CD14-positive monocyte (primary cell): ENCODE measurements at regions not wholly inside any gene's neighbourhood (a gene's known extent, or its start where the extent isn't known, plus 50 kb on each side); places are given as distances from the start of the nearest gene placed in this dataset.

Experiments
- DNase-seq, 3 donors: peaks; one replicate each; pipeline ENCODE4 v3.0.0-alpha.2; 2011 to 2022
- H2AFZ ChIP-seq: 2 replicates; pipeline ENCODE4 v1.6.0; 2012; ENCODE audit warnings: mild to moderate bottlenecking, low read depth, low read length, inconsistent platforms; ENCODE audit not compliant: insufficient read depth, poor library complexity, severe bottlenecking
- H3K27ac ChIP-seq, 2 donors: 1 replicate in 1 of 2; 2 replicates in 1 of 2; pipeline ENCODE4 v1.5.1; 2012 to 2013; ENCODE audit warnings: low read length in 2 of 2, control low read depth in 1 of 2, inconsistent platforms in 1 of 2, low read depth in 1 of 2, mild to moderate bottlenecking in 1 of 2
- H3K27me3 ChIP-seq, 2 donors: one replicate each; pipeline versions ENCODE4 v1.6.0 to v1.6.1; 2011 to 2013; ENCODE audit warnings: low read length in 2 of 2; ENCODE audit not compliant: control insufficient read depth in 2 of 2, insufficient read depth in 2 of 2
- H3K36me3 ChIP-seq, 2 donors: replicated peaks in 1 of 2; 1 replicate in 1 of 2; 2 replicates in 1 of 2; pipeline versions ENCODE4 v1.5.1 to v1.6.1; 2012 to 2013; ENCODE audit warnings: low read length in 2 of 2, control low read depth in 1 of 2, inconsistent platforms in 1 of 2, mild to moderate bottlenecking in 1 of 2; ENCODE audit not compliant: insufficient read depth in 2 of 2, control insufficient read depth in 1 of 2
- H3K4me1 ChIP-seq, 2 donors: 1 replicate in 1 of 2; 2 replicates in 1 of 2; pipeline versions ENCODE4 v1.5.1 to v1.6.1; 2012 to 2013; ENCODE audit warnings: low read length in 2 of 2, control low read depth in 1 of 2, inconsistent platforms in 1 of 2, mild to moderate bottlenecking in 1 of 2, moderate library complexity in 1 of 2; ENCODE audit not compliant: insufficient read depth in 2 of 2, control insufficient read depth in 1 of 2
- H3K4me2 ChIP-seq: replicated peaks from 2 replicates; pipeline ENCODE3; 2012; ENCODE audit warnings: low read length, moderate library complexity, mild to moderate bottlenecking; ENCODE audit not compliant: poor library complexity, severe bottlenecking; ENCODE audit errors: extremely low read depth
- H3K4me3 ChIP-seq, 3 experiments: fragments of 200-600 bp in 1 of 3; sonication (generic) in 1 of 3; replicated peaks in 1 of 3; 1 replicate in 2 of 3; 2 replicates in 1 of 3; pipeline ENCODE4 v1.5.1; 2011 to 2013; ENCODE audit warnings: low read length in 3 of 3, mild to moderate bottlenecking in 3 of 3, control low read depth in 2 of 3, low read depth in 2 of 3, inconsistent platforms in 1 of 3, moderate library complexity in 1 of 3
- H3K79me2 ChIP-seq: 2 replicates; pipeline ENCODE4 v1.6.0; 2012; ENCODE audit warnings: mild to moderate bottlenecking, control low read depth, inconsistent platforms, low read length, moderate library complexity; ENCODE audit not compliant: insufficient read depth
- H3K9ac ChIP-seq: 2 replicates; pipeline ENCODE4 v1.6.0; 2017; ENCODE audit warnings: low read length, mild to moderate bottlenecking; ENCODE audit not compliant: insufficient read depth, poor library complexity, severe bottlenecking
- H3K9me3 ChIP-seq, 2 donors: replicated peaks in 1 of 2; 1 replicate in 1 of 2; 2 replicates in 1 of 2; pipeline versions ENCODE4 v1.5.1 to v1.6.1; 2012 to 2013; ENCODE audit warnings: low read length in 2 of 2, control low read depth in 1 of 2; ENCODE audit not compliant: control insufficient read depth in 1 of 2, insufficient read depth in 1 of 2
- H4K20me1 ChIP-seq: 2 replicates; pipeline ENCODE4 v1.6.0; 2012; ENCODE audit warnings: mild to moderate bottlenecking, low read length, control low read depth, moderate library complexity; ENCODE audit not compliant: insufficient read depth
- H3K27ac Mint-ChIP-seq, 7 donors: one replicate each; pipeline ENCODE4 v1.8.0; 2020; ENCODE audit warnings: mild to moderate bottlenecking in 7 of 7, mixed read lengths in 7 of 7, moderate library complexity in 6 of 7, inconsistent platforms in 2 of 7
- H3K27me3 Mint-ChIP-seq, 3 donors: one replicate each; pipeline ENCODE4 v1.8.0; 2021 to 2022; ENCODE audit warnings: low read depth in 3 of 3, mild to moderate bottlenecking in 3 of 3, mixed read lengths in 3 of 3, moderate library complexity in 3 of 3, inconsistent platforms in 1 of 3
- H3K36me3 Mint-ChIP-seq, 2 donors: one replicate each; pipeline ENCODE4 v1.8.0; 2020; ENCODE audit warnings: mixed read lengths in 2 of 2, inconsistent platforms in 1 of 2, mild to moderate bottlenecking in 1 of 2
- H3K4me1 Mint-ChIP-seq: one replicate; pipeline ENCODE4 v1.8.0; 2020; ENCODE audit warnings: mild to moderate bottlenecking, mixed read lengths
- H3K4me3 Mint-ChIP-seq, 2 donors: one replicate each; pipeline ENCODE4 v1.8.0; 2020; ENCODE audit warnings: mild to moderate bottlenecking in 2 of 2, mixed read lengths in 2 of 2, moderate library complexity in 1 of 2
- H3K9me3 Mint-ChIP-seq, 7 donors: one replicate each; pipeline ENCODE4 v1.8.0; 2020 to 2022; ENCODE audit warnings: mixed read lengths in 7 of 7, mild to moderate bottlenecking in 6 of 7, moderate library complexity in 6 of 7, inconsistent platforms in 2 of 7
- WGBS: methylation state at CpG from one replicate; pipeline ENCODE4 v1.1.5; 2013; ENCODE audit warnings: missing lambda C conversion rate; ENCODE audit not compliant: insufficient coverage; 5-methylcytosine and 5-hydroxymethylcytosine counted together
- intact Hi-C, 2 donors: fragments of 100-400 bp; cut with micrococcal nuclease; formaldehyde crosslinking; loops; one replicate each; pipeline versions ENCODE4 v1.15.0 to v1.15.1; 2023
- TF ChIP-seq, protein P1 (sequence below): fragments of 200-600 bp; IDR thresholded peaks from one replicate; pipeline ENCODE4 v1.8.0; 2022; ENCODE audit warnings: antibody characterized with exemption, mild to moderate bottlenecking

DNA sequence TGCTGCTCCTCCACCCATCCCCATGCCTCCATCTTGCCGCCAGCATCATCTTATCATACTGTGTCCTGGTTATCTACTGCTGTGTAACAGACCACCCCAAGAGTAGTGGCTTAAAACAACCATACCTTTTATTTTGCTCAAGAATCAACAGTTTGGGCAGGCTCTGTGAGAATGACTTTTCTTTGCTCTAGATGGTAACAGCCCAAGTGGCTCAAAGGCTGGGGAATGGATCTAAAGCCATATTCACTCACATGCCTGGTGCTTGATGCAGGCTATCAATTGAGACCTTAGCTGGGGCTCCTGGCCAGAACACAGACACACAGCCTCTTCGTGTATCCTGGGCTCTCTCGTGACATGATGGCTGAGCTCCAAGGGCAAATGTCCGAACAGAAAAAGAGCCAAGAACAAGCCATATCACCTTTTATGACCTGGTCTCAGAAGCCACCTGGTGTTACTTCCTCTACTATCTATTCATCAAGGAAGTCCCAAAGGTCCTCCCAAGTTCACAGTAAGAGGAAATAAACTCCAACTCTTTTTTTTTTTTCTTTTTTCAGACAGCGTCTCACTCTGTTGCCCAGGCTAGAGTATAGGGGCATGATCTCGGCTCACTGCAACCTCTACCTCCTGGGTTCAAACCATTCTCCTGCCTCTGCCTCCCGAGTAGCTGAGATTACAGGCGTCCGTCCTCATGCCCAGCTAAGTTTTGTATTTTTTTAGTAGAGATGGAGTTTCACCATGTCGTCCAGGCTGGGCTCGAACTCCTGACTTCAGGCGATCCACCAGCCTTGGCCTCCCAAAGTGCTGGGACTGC lies 159.3 kb upstream of the JARID2 start:
- peaks cover 72% of the 10 kb centered on the region for H3K4me1 Mint-ChIP-seq
- peak overlapping the region in 6 of 7 donors; percentile 38 to 91 (median 68) for H3K27ac Mint-ChIP-seq
- peak overlapping the region in 1 of 2 donors; percentile 72 for H3K4me3 Mint-ChIP-seq
- Histone ChIP-seq H4K20me1 (no peaks in the 10 kb centered on the region), H3K4me1 (peaks cover 77 to 79% of the 10 kb centered on the region in 2 donors), H3K36me3 (no peaks in the 10 kb centered on the region), H3K4me3 (peak overlapping the region in 1 of 3 experiments; percentile 3), H3K27me3 (no peaks in the 10 kb centered on the region), H3K79me2 (no peaks in the 10 kb centered on the region), H3K4me2 (peak overlapping the region; percentile 10), H2AFZ (no peak overlapping the region), H3K9me3 (no peaks in the 10 kb centered on the region), H3K27ac (peak overlapping the region in 1 of 2 donors; percentile 58), H3K9ac (no peak overlapping the region)
- TF ChIP-seq, protein P1, sequence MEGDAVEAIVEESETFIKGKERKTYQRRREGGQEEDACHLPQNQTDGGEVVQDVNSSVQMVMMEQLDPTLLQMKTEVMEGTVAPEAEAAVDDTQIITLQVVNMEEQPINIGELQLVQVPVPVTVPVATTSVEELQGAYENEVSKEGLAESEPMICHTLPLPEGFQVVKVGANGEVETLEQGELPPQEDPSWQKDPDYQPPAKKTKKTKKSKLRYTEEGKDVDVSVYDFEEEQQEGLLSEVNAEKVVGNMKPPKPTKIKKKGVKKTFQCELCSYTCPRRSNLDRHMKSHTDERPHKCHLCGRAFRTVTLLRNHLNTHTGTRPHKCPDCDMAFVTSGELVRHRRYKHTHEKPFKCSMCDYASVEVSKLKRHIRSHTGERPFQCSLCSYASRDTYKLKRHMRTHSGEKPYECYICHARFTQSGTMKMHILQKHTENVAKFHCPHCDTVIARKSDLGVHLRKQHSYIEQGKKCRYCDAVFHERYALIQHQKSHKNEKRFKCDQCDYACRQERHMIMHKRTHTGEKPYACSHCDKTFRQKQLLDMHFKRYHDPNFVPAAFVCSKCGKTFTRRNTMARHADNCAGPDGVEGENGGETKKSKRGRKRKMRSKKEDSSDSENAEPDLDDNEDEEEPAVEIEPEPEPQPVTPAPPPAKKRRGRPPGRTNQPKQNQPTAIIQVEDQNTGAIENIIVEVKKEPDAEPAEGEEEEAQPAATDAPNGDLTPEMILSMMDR, result no peak
- peak in 2 of 3 donors; percentile 48 to 52 for DNase-seq
- intact Hi-C loops, result loop anchor here in 1 of 2 donors (2.0 kb wide), 1 partner anchor 14 kb away; no protein-coding TSS in a partner anchor
- 85% methylated on average over 9 of the region's 12 CpGs for WGBS
- peaks cover 0 to 2% (median 0%) of the 10 kb centered on the region in 7 donors for H3K9me3 Mint-ChIP-seq
- no peaks in the 10 kb centered on the region for H3K36me3 Mint-ChIP-seq
- H3K27me3 Mint-ChIP-seq, result peaks cover 0 to 3% (median 2%) of the 10 kb centered on the region in 3 donors

DNA sequence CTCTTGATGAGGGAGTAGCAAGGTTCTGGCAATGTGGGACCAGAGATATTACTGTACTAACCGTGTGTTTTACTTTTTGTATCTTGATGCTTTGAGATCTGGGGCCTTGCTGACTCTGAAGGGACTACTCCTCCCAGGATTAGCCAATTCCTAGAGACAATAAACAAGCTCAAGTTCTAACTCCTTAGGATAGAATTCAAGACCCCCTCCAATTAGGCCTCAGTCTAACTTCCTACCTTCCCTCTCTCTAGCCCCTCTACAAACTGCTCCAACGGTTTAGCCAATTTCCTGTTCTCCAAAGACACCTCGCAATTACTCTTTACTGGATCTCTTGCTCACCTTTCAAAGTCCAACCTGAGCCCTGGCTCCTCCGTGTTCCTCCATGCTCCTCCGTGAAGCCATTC lies 158.7 kb upstream of the JARID2 start:
- Histone ChIP-seq H3K27me3 (no peaks in the 10 kb centered on the region), H2AFZ (no peak overlapping the region), H3K9ac (no peak overlapping the region), H3K27ac (peak overlapping the region in 1 of 2 donors; percentile 58), H4K20me1 (no peaks in the 10 kb centered on the region), H3K79me2 (no peaks in the 10 kb centered on the region), H3K9me3 (no peaks in the 10 kb centered on the region), H3K4me2 (no peak overlapping the region), H3K4me1 (peaks cover 81 to 84% of the 10 kb centered on the region in 2 donors), H3K36me3 (no peaks in the 10 kb centered on the region), H3K4me3 (peak overlapping the region in 1 of 3 experiments; percentile 3)
- peaks cover 0 to 2% (median 0%) of the 10 kb centered on the region in 7 donors for H3K9me3 Mint-ChIP-seq
- peaks cover 74% of the 10 kb centered on the region for H3K4me1 Mint-ChIP-seq
- 58% methylated on average over 4 of the region's 5 CpGs for WGBS
- DNase-seq, result no peak
- peak overlapping the region in 1 of 2 donors; percentile 72 for H3K4me3 Mint-ChIP-seq
- peak overlapping the region in 5 of 7 donors; percentile 43 to 91 (median 71) for H3K27ac Mint-ChIP-seq
- TF ChIP-seq, protein P1, result no peak
- intact Hi-C loops, result loop anchor here in 1 of 2 donors (2.0 kb wide), 1 partner anchor 14 kb away; no protein-coding TSS in a partner anchor
- H3K36me3 Mint-ChIP-seq, result no peaks in the 10 kb centered on the region
- H3K27me3 Mint-ChIP-seq, result peaks cover 0 to 3% (median 1%) of the 10 kb centered on the region in 3 donors
